HG03095 (cell line): ENCODE measurements at regions not wholly inside any gene's neighbourhood (a gene's known extent, or its start where the extent isn't known, plus 50 kb on each side); places are given as distances from the start of the nearest gene placed in this dataset.
"Not testable (repeated sequence)": the region's sequence is repeated elsewhere in the genome, so short reads cannot be mapped to it uniquely, and the experiment has no call there.

Source experiments
- ATAC-seq: cut with Tn5 transposase; IDR thresholded peaks from one replicate; pipeline ENCODE4 v1.9.1; 2021; ENCODE audit warnings: moderate library complexity; ENCODE audit not compliant: unreplicated experiment

DNA sequence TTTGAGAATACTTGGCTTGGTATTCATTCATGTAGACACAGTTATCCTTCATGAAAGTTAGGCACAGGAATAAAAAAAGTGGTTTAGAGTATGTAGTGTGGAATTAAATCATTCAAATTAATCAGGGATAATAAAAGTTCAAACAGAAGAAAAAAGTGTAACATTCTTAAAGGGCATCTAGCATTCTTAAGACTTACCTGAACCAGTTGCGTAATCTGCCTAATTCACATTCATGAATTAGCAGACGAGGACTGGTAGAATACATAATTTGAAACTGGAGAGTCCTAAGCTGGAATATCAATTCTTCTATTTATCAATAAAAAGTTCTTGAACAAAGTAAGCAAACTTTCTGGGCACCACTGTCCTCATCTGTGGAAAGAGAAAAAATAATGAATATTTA is 157.0 kb upstream of the DEPDC1 start:
- ATAC-seq = no peak

DNA sequence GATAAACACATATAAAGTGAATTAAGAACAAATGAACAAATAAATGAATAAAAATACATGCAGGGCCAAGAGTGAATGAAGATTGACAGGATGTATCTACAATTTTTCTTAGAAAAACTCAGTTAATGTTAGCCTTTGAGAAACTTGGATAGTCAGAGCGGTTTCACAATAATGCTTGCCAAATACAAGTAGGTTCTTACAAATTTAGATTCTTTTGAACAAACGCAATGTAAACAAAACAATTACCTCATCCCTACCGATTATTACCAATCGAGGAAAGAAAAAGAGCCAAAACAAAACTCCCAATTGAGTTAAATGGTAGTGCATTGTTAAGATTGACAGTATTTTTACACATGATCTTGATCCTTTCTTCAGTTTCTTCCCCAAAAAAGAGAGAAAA is 176.9 kb upstream of the DEPDC1 start:
- ATAC-seq = no peak

DNA sequence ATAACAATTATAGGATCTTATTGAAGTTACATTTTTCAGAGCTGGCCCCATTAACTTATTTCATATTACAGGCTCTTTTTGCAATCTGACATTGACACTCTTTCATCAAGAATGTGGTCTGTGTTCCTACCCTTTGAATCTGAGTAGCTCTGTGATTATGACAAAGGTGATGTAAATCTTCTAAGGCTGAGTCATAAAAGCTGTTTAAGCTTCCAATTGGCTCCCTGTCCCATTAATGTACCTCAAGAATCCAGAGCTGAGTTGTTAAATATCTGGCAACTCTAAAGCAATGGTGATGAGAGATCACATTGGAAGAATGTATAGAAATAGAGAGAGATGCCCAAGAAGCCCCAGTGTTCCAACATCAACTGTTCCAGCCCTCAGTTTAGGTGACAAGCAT is 178.5 kb upstream of the DEPDC1 start:
- no peak for ATAC-seq

DNA sequence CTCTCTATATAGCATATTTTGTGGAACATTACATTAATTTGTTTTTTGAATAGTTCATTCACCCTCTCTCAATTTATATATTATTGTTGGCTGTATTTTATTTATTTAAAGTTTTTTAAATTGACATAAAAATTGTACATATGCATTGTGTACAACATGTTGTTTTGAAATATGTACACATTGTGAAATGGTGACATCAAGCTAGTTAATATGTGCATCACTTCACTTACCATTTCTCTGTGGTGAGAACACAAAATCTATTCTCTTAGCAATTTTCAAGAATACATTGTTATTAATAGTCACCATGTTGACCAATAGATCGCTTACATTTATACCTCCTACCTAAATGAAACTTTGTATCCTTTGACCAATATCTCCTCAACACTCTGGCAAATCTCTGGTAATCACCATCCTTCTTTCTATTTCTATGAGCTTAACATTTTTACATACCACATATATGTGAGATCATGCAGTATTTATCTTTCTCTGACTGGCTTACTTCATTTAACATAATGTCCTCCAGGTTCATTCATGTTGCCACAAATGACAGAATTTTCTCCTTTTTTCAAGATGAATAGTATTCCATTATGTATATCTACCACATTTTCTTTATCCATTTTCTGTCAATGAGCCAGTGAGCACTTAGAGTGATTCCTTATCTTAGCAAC is 180.9 kb upstream of the DEPDC1 start:
- ATAC-seq = no peak

DNA sequence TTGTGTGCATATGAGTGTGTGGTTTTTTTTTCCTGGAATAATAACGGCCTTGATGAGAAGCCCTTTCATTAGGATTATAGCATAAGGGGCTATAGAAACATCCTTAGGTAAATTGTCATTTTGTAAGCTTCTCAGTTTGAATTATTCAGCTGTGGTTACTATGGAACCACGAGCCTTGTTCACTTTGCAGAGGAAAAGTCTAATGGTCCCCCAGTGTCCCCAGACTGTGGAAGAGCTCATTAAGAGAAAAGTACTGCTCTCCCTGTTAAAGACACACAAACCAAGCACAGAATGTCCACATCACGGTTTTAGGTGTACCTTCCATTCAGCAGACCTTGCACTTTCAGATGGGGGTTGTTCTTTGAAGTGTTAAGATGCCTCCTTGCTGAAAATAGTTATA is 199.3 kb upstream of the DEPDC1 start:
- ATAC-seq = no peak

DNA sequence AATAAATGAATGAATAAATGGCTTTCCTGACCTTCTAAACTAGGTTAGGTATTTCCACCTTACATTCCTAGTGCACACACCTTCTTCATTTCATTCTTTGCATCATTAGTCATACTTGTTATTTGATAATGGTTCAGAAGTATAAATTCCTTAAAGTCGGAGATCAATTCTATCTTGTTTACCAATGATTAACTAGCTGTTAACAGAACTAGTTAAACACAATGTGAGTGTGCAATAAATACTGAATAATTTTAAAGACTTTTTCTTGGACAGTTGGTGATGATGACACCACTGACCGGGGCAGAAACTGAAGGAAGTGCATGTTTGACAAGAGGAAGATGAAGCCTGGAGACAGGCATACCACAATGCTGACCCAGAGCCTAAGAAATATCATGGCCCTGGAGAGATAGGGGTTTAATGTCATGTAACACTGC is 207.1 kb upstream of the DEPDC1 start:
- no peak for ATAC-seq

DNA sequence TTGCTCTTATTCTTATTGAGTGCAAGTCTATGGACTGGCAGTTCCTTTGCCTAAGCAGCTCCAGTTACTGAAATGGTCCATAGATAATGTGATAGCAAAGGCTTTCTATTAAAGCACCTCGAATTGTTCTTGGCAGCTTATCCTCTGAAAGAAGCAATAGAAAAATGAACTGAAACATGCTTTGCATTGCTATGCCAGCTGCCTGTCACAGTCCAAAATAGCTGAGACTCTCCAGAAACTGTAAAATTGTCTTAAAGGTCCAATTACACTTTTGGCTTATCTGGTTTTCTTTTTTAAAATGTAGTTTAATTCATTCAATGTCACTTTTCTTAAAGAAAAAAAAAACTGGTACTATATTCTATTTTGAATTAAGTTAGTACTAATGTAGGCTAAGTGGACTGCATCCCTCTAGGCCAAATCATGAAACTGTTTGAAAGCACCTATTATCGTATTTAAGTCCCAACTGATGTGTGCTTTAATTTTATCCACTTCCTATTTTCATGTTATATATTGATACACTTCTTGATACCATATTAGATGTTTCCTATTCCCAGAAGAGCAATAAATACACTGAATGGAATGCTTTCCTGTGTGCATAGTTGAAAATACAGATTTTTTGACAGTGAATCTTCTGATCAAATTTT is 208.0 kb upstream of the DEPDC1 start:
- no peak for ATAC-seq

DNA sequence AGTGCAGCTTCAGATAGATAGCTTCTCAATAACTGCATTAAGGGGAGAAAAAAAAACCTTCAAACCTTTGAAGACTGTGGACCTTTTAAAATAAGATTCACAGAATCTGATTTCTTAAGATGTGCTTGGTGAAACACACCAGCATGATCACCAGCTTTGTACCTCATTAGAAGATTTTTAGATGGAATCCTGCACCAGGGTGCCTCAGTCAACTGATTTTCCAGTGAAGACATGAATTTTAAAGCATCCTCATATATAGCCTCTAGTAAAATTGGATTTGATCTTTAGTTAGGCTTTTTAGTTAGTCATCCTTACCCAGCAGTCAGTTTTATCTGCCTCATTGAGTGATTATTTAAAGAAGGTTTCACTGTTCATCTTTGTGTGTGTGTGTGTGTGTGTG is 208.6 kb upstream of the DEPDC1 start:
- ATAC-seq = no peak

DNA sequence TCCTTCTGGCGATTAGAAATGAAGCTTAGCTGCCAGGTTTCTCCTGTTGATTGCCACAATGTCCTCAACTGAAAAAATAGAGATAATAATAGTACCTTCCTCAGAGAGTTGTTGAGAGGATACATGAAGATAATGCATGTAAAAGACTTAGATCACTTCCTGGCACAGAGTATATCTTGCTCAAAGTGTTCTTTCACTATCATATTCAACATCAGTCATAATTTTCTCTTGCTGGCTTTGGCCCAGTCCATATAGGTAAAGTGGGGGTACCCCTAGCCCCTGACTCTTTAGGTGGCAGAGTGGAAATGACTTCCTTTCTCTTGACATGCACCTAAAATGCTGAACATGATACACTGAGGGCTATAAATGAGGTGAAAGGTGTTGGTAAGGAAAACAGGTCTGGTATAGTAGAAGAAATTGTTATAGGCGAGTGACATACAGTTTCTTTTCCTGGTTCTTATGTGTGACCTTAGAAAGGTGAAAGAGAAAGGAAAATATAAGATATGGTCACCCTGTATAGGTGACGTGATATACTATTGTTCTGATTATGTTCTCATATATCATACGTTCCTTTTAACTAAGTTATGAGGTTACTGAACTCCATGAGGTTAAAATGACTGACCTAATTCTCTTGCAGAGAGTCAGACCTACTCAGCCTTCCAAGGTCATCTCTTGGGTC is 209.9 kb upstream of the DEPDC1 start:
- ATAC-seq = no peak

DNA sequence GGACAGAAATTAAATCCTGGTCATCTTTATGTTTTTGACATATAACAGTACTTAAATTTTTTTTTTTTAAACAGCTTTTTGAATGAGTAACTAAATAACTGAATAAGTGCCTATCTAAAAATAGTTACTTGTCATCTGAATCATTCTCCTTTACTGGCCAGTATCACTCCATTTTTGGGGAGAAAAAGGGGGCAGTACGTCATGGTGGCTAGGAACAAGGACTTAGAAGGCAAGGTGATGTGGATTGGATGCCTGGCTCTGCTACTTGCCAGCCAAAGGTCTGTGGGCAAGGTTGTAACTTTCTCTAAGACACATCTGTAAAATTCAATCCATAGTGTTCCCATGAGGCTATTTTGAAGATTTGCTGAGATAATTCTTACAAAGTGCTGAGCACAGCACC is 220.4 kb upstream of the DEPDC1 start:
- ATAC-seq = no peak

DNA sequence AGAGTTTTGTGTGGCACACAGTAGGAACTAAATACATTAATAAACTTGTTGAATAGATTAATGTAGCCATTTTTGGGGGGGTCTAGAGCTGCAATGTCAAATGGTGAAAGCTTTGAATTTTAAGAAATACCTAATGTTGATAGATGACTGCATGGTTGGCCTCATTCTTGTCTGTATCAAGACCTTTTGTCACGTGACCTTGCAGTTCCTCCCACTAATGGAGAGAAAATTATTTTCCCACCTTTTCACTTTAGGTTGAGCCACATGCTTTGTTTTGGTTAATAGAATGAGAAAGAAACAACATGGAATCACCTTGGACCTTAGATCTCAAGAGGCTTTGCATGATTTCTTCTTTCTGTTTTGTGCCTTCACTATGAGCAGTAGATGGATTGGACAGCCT is 223.6 kb upstream of the DEPDC1 start:
- ATAC-seq = no peak

DNA sequence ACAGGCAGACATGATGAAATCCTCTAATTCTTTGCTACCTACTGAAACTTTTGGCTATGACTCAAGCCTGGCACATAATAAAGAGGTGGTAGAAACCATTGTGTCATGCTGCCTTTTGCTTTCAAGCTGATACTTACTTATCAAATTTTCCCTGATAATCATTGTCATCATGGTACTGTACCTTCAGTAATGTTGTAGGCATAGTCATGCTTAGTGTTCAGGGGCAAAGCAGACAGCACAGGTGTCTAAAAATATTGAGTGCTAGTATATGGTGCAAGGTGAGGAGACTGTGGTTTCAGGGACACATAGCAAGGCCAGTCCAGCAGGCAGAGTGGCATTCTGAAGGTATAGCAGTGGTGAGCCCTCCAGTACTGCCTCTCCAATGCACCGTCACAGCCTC is 226.9 kb upstream of the DEPDC1 start:
- ATAC-seq = no peak

DNA sequence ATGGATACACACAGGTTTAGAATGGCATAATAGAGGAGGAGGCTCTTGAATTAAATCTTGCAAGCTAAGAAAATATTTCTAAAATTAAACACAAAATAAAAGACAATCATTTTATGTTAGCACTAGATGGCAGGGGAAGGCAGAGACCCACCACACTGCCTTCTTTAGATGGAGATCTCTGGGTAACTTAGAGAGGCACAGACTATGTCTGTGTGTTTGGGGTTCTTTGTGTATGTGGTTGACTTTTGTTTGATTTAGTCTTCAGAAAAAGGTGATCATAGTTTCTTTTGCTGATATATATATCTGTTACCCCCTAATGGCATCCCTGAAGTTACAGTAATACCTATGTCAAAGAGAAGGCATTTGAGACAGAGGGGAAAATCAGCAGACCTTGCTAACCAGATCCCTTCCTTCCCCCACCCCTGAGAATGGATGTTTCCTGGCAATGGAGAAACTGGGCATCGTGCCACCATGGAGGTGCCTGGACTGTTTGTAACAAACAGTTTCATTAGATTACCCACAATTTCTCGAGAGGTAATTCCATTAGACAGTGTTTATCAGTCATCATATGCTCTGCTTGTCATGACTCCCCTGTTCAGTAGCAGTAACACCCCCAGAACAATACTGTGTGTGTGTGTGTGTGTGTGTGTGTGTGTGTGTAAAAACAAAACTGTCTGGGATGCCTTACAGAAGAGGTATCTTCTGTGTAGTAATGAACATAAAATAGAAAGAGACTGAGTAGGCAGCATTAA is 228.3 kb upstream of the DEPDC1 start:
- ATAC-seq = no peak

DNA sequence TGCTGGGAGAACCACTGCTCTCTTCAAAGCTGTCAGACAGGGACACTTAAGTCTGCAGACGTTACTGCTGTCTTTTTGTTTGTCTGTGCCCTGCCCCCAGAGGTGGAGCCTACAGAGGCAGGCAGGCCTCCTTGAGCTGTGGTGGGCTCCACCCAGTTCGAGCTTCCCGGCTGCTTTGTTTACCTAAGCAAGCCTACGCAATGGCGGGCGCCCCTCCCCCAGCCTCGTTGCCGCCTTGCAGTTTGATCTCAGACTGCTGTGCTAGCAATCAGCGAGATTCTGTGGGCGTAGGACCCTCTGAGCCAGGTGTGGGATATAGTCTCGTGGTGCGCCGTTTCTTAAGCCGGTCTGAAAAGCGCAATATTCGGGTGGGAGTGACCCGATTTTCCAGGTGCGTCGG is 242.6 kb upstream of the DEPDC1 start:
- not testable (repeated sequence) for ATAC-seq

DNA sequence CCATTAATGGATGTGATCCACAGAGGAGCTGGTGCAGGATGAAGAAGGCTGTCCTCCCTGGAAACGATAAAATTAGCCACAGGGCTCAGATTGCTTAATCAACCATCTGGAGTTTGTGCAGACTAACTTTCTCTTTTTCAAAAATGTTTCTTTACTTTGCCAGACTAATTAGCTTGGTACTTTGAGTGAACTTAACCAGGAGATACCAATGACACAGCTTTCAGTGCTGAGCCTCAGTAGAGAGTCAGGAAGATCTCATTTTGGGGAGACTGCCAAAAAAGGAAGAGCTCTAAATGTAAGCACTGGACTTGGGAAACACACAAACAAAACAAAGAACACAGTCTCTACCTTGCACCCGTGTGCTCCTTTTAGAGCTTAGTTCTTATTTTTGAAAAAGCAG is 248.1 kb upstream of the DEPDC1 start:
- ATAC-seq = no peak

DNA sequence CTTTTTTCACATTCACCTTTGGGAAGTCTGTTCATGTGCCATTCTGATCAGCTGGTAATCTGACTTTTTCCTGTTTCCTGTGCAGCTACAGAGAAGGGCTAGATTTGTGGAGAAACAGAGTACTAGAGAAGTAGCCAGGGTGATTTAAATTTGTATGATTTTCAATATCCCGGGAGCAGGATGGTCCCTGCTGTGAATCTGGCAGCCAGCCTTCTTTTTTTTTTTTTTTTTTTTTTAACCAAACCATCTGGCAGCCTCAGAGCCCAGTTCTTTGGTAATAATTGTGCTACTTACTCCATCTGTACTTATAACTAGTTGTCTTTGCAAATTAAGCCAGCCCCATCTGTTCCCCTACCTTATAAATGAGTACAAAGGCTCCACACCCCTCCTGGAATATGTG is 248.6 kb upstream of the DEPDC1 start:
- ATAC-seq = no peak

DNA sequence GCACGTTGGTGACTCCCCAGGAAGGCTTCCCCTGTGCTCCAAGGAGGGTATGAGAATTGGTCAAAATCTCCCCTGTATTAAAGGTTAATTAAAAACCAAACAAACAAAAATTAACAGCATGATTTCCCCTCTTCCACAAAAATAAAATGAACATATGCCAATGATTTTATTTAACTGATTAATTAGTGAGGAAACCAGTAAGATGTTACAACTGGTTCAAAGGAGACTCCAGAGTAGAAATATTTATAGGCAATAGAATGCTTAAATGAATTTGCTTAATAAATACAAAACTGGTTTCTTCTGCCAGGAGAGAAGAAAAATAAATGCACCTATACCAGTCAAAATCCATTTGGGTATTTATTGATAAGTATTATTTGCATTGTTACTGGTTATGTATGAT is 249.5 kb upstream of the DEPDC1 start:
- no peak for ATAC-seq

DNA sequence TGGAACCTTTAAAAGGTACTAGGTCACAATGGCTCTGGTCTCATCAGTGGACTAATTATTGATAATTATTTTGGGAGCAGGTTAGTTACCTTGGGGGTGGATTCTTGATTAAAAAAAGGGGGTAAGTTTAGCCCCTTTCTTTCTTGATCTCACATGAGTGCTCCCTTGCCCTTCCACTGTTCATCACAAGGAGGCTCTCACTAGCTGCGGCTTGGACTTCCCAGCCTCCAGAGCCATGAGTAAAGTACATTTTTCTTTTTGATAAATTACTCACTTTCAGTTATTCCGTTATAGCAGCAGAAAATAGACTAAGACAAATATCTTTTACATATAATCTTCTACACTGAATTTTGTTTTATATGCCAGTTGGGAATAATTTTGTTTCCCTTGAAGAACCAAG is 254.8 kb upstream of the DEPDC1 start:
- no peak for ATAC-seq

DNA sequence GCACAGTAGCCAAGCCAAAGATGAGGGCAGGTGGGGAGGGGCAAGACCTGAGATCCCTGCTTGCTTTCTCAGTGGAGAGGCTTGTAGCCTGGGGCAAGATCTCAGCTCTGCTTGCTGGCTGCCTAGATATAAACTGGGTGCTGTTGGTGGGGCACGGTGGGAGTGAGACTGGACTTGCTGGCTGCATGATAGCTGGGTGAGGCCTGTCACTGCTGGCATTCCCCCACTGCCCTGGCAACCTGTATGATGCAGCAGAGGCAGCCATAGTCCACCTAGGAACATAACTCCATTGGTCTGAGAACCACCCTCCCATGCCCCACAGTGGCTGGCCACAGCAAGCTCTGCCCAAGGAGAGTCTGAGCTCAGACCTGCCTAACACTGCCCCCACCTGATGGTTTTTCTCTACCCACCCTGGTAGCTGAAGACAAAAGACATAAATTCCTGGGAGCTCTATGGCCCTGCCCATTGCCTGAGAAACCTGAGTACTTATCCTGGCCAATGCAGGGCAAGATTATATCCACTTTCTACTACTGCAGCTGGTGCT is 261.9 kb upstream of the DEPDC1 start:
- ATAC-seq = no peak

DNA sequence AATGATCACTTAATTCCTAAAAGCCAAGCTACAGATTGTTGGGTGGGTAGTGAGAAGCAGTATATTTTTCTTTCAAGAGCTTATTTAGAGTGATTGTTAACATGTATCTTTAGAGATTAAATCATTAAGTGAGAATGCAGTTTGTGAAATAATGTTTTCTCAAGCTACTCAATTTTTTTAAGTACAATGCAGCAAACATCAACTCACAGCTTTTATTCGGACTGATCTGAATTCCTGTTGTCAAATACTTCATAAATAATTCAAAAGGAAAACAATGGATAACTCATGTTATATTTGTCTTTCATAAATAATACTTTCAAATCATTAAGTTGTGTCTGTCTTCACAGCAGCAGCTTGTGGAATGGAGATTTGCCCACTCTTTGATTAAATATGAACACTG is 271.1 kb upstream of the DEPDC1 start:
- no peak for ATAC-seq

DNA sequence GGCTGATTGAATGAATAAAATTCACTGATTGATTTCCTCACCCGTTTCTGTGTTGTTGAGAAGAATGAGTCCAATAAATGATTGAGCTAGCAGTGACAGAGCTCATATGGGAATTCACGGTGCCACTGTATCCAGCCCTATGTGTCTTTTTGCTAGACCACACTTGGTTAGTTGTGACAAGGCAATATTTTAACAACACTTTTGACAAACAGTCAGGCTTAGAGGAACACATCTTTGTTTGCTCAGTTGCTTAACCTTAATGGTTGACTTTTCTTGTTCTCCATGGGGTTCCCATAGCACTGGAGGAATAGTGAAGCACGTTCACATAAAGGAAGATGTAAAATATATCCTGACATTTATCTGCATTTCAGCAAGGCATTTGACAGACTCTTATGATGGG is 273.9 kb upstream of the DEPDC1 start:
- ATAC-seq = no peak
